ENCODE measurements at regions not wholly inside any gene's neighbourhood (a gene's known extent, or its start where the extent isn't known, plus 50 kb on each side); places are given as distances from the start of the nearest gene placed in this dataset.

DNA sequence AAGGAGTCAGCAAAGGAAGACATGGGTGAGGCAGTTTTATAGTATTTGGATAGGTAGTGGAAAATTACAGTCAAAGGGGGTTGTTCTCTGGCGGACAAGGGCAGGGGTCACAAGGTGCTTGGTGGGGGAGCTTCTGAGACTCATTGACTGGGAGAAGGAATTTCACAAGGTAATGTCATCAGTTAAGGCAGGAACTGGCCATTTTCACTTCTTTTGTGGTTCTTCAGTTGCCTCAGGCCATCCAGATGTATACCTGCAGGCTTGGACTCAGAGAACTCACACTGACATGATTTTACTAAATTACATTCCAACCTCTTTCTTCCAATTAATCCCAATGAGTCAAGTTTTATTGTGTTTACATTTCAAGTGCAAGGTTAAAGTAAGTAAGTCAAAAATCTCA is 240.5 kb upstream of the API5 start:
- TF ChIP-seq POLR2AphosphoS5 (IDR thresholded peaks at IDR 0.05; ENCODE audit: low read depth, low read length) = no peak
- no peak for TF ChIP-seq POLR2A (IDR thresholded peaks at IDR 0.05; ENCODE audit: low read depth, low read length)
- no peak for TF ChIP-seq TAF1 (IDR thresholded peaks at IDR 0.05; ENCODE audit: low read depth, low read length)
- TF ChIP-seq SPI1 (IDR thresholded peaks at IDR 0.05; ENCODE audit: low read depth, low read length) = no peak

All from GM12891 (cell line).